Endothelial cell of umbilical vein (primary cell): ENCODE measurements at regions not wholly inside any gene's neighbourhood (a gene's known extent, or its start where the extent isn't known, plus 50 kb on each side); places are given as distances from the start of the nearest gene placed in this dataset.

Source experiments
- BruUV-seq: library from RNA; stranded (reverse); fragments of 400-500 nt; replicated peaks from 2 replicates; lab custom pipeline; 2021; lab: Mats Ljungman, UMichigan
- CTCF ChIA-PET: fragments of 300-600, 350-600 bp; sonication (Branson Sonifier 250); formaldehyde crosslinking; loops from one replicate; lab custom pipeline; 2021; ENCODE audit warnings: antibody characterized with exemption, inconsistent platforms; lab: Charles Lee
- POLR2A ChIA-PET: fragments of 300-600, 350-600 bp; sonication (Branson Sonifier 250); formaldehyde crosslinking; loops from one replicate; lab custom pipeline; 2021; ENCODE audit warnings: antibody characterized with exemption, inconsistent platforms; lab: Charles Lee
- DNase-seq: peaks from one replicate; pipeline ENCODE4 v3.0.0-alpha.2; 2011; ENCODE audit warnings: low read depth, low spot score
- FAIRE-seq: peaks from 2 replicates; lab custom pipeline; 2011; peaks lifted over from hg19 to GRCh38; lab: Jason Lieb, UNC
- H2AFZ ChIP-seq: 2 replicates; pipeline ENCODE4 v1.6.0; 2012; ENCODE audit warnings: low read depth, low read length, control low read depth, inconsistent platforms
- H3K27ac ChIP-seq: 2 replicates; pipeline ENCODE4 v1.5.1; 2011; ENCODE audit warnings: low read depth, mild to moderate bottlenecking, control low read depth, low read length, moderate library complexity; ENCODE audit not compliant: insufficient read depth
- H3K27me3 ChIP-seq, 2 experiments: 2 replicates each; pipeline versions ENCODE4 v1.6.0 to v1.6.1; 2011; ENCODE audit warnings: low read length in 2 of 2, mixed read lengths in 1 of 2; ENCODE audit not compliant: control insufficient read depth in 2 of 2, insufficient read depth in 2 of 2
- H3K36me3 ChIP-seq, 2 experiments: 2 replicates in 1 of 2; 3 replicates in 1 of 2; pipeline ENCODE4 v1.5.1; 2011; ENCODE audit warnings: low read length in 2 of 2, mild to moderate bottlenecking in 1 of 2, moderate library complexity in 1 of 2; ENCODE audit not compliant: control insufficient read depth in 2 of 2, insufficient read depth in 2 of 2; ENCODE audit errors: extremely low read depth in 1 of 2
- H3K4me1 ChIP-seq: 3 replicates; pipeline ENCODE4 v1.5.1; 2011; ENCODE audit warnings: mild to moderate bottlenecking, low read length; ENCODE audit not compliant: control insufficient read depth, insufficient read depth; ENCODE audit errors: extremely low read depth
- H3K4me2 ChIP-seq: 2 replicates; pipeline ENCODE4 v1.6.1; 2011; ENCODE audit warnings: low read length, control low read depth, mixed read lengths; ENCODE audit not compliant: insufficient read depth
- H3K4me3 ChIP-seq, 3 experiments: fragments of 200-600 bp in 1 of 3; sonication (generic), shearing (Covaris generic) in 1 of 3; replicated peaks in 1 of 3; 2 replicates each; pipeline ENCODE4 v1.5.1; 2011 to 2016; ENCODE audit warnings: control low read depth in 3 of 3, low read length in 3 of 3, mild to moderate bottlenecking in 2 of 3, inconsistent platforms in 1 of 3, low read depth in 1 of 3, moderate library complexity in 1 of 3; ENCODE audit not compliant: insufficient read depth in 1 of 3
- H3K79me2 ChIP-seq: 2 replicates; pipeline ENCODE4 v1.6.0; 2012; ENCODE audit warnings: low read length, inconsistent platforms; ENCODE audit not compliant: control insufficient read depth, insufficient read depth
- H3K9ac ChIP-seq: replicated peaks from 2 replicates; pipeline ENCODE3; 2011; ENCODE audit warnings: low read length, control low read depth; ENCODE audit not compliant: insufficient read depth; ENCODE audit errors: extremely low read depth
- H3K9me1 ChIP-seq: replicated peaks from 3 replicates; pipeline ENCODE4 v1.6.0; 2011; ENCODE audit warnings: mild to moderate bottlenecking, low read length; ENCODE audit not compliant: control insufficient read depth, insufficient read depth; ENCODE audit errors: extremely low read depth
- H3K9me3 ChIP-seq: replicated peaks from 2 replicates; pipeline ENCODE4 v1.5.1; 2012; ENCODE audit warnings: low read length, inconsistent platforms; ENCODE audit not compliant: control insufficient read depth, insufficient read depth
- H4K20me1 ChIP-seq: replicated peaks from 2 replicates; pipeline ENCODE3; 2011; ENCODE audit warnings: mild to moderate bottlenecking, low read length; ENCODE audit not compliant: control insufficient read depth, insufficient read depth; ENCODE audit errors: extremely low read depth
- CTCF ChIP-seq, 2 donors: IDR thresholded peaks; 1 replicate in 1 of 2; 2 replicates in 1 of 2; pipeline ENCODE4 v1.5.1; 2011; ENCODE audit warnings: low read length in 2 of 2, mild to moderate bottlenecking in 2 of 2, moderate library complexity in 2 of 2, control low read depth in 1 of 2, inconsistent platforms in 1 of 2, low read depth in 1 of 2; ENCODE audit not compliant: insufficient read depth in 1 of 2; ENCODE audit errors: extremely low read depth in 1 of 2
- EZH2 ChIP-seq: IDR thresholded peaks from 2 replicates; pipeline ENCODE4 v1.6.1; 2012; ENCODE audit warnings: borderline replicate concordance, low read depth, mild to moderate bottlenecking, moderate library complexity, low read length, inconsistent platforms; ENCODE audit not compliant: severe bottlenecking
- FOS ChIP-seq: IDR thresholded peaks from 2 replicates; pipeline ENCODE4 v1.6.1; 2011; ENCODE audit warnings: mild to moderate bottlenecking, low read length, moderate library complexity, borderline replicate concordance; ENCODE audit not compliant: insufficient read depth
- GATA2 ChIP-seq: IDR thresholded peaks from 2 replicates; pipeline ENCODE4 v1.7.0; 2011; ENCODE audit warnings: low read depth, mild to moderate bottlenecking, moderate library complexity, mixed read lengths, low read length; ENCODE audit not compliant: insufficient read length, insufficient read depth
- JUN ChIP-seq: IDR thresholded peaks from 2 replicates; pipeline ENCODE4 v1.6.1; 2011; ENCODE audit warnings: borderline replicate concordance, low read depth; ENCODE audit not compliant: insufficient read length, insufficient read depth
- MAX ChIP-seq: IDR thresholded peaks from 2 replicates; pipeline ENCODE4 v1.6.1; 2011; ENCODE audit not compliant: insufficient read depth, insufficient read length
- MYC ChIP-seq: IDR thresholded peaks from one replicate; pipeline ENCODE4 v1.6.1; 2011; ENCODE audit warnings: mild to moderate bottlenecking, low read depth, low read length
- POLR2A ChIP-seq: IDR thresholded peaks from 2 replicates; pipeline ENCODE4 v1.6.1; 2012; ENCODE audit warnings: low read depth, mild to moderate bottlenecking, control low read depth, low read length
- POLR2AphosphoS5 ChIP-seq: IDR thresholded peaks from 2 replicates; pipeline ENCODE4 v1.6.1; 2012; ENCODE audit warnings: low read depth, mild to moderate bottlenecking, control low read depth, low read length, moderate library complexity; ENCODE audit not compliant: insufficient read depth
- dilution Hi-C: fragments of 300-500 bp; cut with MboI; formaldehyde crosslinking; loops from one replicate; pipeline ENCODE4 v1.15.0; 2019; ENCODE audit warnings: low sequenced_read_pairs; ENCODE audit not compliant: extremely low pct_ligation_motif_present
- intact Hi-C: fragments of 100-400 bp; cut with micrococcal nuclease; formaldehyde crosslinking; loops from one replicate; pipeline ENCODE4 v1.10.0; 2022

- Histone ChIP-seq H3K27ac (no peak overlapping the region), H3K9ac (no peak overlapping the region), H4K20me1 (no peaks in the 10 kb centered on the region), H3K27me3 (no peaks in the 10 kb centered on the region), H3K36me3 (no peaks in the 10 kb centered on the region), H3K4me3 (no peak overlapping the region), H3K4me2 (no peak overlapping the region), H3K4me1 (no peaks in the 10 kb centered on the region), H2AFZ (no peak overlapping the region), H3K9me3 (no peaks in the 10 kb centered on the region), H3K9me1 (no peaks in the 10 kb centered on the region), H3K79me2 (no peaks in the 10 kb centered on the region)
- DNase-seq, result no peak
- intact Hi-C loops (no loop called here), dilution Hi-C loops (no loop called here)
- FAIRE-seq, result no peak
- CTCF ChIA-PET, result no interaction called here
- TF ChIP-seq MAX, result no peak
- no peak for TF ChIP-seq POLR2A
- TF ChIP-seq CTCF (IDR thresholded peaks at IDR 0.05; ENCODE audit: extremely low read depth in 1 of 2, insufficient read depth in 1 of 2, low read depth in 1 of 2, low read length in 2 of 2), result no peak
- TF ChIP-seq FOS, result no peak
- TF ChIP-seq GATA2, result no peak
- no peak for TF ChIP-seq JUN
- TF ChIP-seq POLR2AphosphoS5, result no peak
- no peak for TF ChIP-seq MYC
- TF ChIP-seq EZH2, result no peak
- POLR2A ChIA-PET, result no interaction called here
- no TSS peak for BruUV-seq
These were observed 684.9 kb upstream of the MAP3K7 start for GRCh38 chr6:91271807-91272206.
